ENCODE measurements at regions not wholly inside any gene's neighbourhood (a gene's known extent, or its start where the extent isn't known, plus 50 kb on each side); places are given as distances from the start of the nearest gene placed in this dataset.

- TF ChIP-seq CTCF (IDR thresholded peaks at IDR 0.05; ENCODE audit: low read depth, low read length): no peak
- TF ChIP-seq POLR2A (IDR thresholded peaks at IDR 0.05; ENCODE audit: extremely low read depth, insufficient read length): no peak
Measured at GRCh38 chr18:22828171-22828570, 105.0 kb upstream of the RBBP8 start.
